ENCODE measurements at regions not wholly inside any gene's neighbourhood (a gene's known extent, or its start where the extent isn't known, plus 50 kb on each side); places are given as distances from the start of the nearest gene placed in this dataset.

DNA sequence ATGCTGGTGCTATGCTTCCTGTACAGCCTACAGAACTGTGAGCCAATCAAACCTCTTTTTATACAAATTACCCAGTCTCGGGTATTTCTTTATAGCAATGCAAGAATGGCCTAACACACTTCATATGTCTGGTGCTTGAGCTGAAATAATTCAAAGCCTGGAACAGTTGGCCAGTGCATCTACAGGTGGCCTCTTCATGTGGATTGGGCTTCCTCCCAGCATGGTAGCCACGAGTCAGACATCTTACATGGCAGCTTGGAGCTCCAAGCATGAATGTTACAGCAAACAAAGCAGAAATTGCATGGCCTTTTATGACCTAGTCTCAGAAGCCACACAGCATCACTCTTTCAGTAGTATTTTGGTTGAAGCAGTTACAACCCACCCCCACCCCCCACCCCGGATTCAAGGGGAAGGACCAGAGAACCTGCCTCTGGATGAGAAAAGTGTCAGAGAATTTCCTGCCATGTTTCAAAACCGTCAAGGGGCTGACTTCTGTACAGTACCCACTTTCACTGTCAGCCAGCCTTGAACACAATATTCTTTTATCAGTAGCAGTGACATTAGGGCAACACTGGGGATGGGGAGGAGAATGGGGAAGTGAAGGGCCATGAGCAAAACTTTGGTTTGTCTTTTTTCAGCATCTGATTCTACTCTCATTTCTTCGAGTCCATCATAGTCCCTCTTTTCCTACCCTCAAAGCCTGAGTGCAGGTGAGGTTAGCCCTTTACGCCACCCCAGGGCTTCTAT is 368.7 kb downstream of the BCOR start:
- DNase-seq = no peak

DNA sequence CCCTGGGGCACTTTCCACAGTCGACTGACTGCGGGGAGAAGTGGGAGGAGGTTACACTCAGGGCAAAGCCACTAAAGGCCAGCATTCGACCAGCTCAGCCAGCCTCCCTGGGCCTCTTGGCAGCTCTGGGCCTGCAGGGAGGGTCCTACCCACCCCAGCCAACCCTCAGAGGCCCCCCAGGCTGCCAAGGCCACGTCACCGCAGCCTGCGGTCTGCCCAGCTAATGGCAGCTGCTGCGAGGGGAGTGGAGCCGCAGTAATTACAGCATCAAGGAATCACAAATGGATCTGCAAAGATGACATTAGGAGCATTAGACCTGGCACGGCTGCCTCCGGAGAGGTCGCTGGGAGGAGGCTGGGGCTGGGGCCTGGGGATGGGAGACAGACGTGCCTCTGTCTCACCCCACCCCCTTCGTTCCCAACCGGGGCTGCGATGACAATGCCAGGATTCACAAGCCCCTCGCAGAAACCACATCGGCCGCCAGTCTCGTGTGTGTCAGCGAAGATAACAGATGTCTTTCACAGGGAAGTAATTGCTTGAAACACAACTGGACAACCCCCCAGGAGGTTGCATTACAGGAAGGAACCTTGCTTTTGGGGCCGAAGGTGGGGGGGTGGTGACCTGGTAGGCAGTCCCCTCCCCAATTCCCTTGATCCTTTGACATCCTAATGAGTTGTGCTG is 367.6 kb downstream of the BCOR start:
- no peak for DNase-seq

DNA sequence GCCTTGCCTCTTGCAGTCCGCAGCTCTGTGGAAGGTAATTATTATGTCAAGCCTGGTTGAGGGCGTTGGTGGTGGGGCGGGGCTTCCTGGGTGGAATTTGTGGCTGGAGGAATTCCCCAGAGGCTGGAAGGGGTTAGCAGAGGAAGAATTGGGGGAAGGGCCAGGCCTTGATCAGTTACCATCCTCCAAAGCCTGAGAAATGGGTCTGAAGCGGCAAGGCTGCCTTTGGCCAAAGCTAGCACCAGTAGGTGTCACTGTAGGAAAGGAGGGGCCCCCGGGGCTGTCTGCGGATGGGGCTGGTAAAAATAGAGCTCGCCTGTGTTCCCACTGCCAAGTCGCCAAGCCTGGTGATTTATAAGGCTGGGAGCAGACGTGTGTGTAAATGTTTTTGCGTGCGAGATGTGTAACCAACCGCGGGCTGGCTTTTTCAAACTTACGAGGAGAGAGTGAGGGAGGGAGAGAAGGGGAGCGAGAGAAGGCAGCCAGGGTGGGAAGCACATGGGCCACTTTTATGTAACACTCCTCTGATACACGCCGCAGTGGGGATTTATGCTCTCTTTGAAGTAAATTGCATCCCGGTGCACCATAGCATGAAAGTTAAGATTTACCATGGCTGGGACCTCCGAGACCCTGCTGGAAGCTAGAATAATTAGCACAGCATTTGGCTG is 367.0 kb downstream of the BCOR start:
- peak; percentile 59 for DNase-seq

DNA sequence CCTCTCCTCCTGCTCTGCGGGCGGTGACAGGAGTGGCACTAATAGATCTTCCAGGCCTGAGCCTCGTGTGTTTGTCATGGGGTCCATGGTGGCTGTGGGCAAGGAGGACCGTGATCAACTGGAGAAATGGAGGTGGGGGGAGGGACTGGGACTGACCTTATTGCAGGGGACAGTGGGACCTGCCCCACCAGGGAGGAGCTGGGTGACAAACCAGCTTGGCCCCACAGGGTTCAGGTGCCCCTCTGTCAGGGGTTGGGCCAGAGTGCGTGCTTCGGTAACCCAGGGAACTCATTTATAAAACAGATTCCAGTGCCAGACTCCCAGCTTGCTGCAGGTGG is 366.5 kb downstream of the BCOR start:
- no peak for DNase-seq

DNA sequence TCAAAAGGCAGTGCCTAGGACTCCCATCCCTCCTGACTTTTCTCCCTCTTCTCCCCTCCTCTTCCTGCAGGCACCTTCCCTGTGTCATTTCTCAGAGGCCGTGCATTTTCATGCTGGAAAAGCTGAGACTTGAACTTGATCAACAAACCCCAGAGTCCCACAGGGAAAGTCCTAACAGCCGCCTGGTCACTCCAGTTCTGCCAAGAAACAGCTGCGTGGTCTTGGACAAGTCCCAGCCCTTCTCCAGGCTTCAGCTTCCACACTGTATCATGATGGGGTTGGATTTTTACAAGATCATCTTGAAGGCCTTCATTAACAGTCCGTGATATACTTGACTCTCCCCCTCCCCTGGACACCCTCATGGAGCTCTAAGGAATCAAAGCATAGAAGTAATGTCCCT is 366.0 kb downstream of the BCOR start:
- DNase-seq = no peak

DNA sequence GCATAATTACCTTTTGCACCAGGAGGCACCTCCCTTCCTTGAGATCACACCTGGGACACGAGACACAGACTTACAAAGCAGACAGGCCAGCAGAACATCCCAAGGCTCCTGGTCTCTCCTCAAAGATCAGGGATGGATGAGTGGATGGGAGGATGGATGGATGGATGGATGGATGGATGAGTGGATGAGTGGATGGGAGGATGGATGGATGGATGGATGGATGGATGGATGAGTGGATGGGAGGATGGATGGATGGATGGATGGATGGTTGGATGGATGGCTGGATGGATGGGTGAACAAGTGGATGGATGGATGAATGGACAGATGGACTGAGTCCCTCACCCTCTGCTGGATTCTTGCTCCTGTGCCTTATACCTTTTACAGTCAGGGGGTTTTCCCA is 364.0 kb downstream of the BCOR start:
- DNase-seq = no peak

DNA sequence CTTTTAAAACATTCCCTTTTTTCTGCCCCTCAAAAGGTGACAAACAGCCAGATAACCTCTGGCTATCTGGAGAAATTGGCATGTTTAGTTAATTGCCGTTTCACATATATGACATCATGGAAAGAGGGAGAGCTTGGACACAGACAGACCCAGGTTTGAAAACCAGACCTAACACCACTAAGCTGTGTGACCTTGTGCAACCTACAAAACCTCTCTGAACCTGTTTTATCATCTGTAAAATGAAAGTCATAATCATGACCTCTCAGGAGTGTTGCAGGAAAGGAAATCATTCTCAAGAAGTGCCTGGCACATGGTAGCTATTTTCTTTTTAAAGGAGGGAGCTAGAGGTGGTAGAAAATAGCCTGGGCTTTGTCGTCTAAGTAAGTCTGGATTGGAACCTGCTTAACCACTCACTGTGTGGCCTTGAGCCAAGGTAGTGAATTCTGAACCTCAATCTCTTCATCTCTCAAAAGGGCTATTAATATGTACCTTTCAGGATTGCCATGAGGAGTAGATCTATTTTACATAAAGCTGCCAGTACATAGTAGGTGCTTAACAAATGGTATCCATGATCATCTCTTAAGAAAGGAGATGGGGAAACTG is 363.5 kb downstream of the BCOR start:
- DNase-seq = no peak

DNA sequence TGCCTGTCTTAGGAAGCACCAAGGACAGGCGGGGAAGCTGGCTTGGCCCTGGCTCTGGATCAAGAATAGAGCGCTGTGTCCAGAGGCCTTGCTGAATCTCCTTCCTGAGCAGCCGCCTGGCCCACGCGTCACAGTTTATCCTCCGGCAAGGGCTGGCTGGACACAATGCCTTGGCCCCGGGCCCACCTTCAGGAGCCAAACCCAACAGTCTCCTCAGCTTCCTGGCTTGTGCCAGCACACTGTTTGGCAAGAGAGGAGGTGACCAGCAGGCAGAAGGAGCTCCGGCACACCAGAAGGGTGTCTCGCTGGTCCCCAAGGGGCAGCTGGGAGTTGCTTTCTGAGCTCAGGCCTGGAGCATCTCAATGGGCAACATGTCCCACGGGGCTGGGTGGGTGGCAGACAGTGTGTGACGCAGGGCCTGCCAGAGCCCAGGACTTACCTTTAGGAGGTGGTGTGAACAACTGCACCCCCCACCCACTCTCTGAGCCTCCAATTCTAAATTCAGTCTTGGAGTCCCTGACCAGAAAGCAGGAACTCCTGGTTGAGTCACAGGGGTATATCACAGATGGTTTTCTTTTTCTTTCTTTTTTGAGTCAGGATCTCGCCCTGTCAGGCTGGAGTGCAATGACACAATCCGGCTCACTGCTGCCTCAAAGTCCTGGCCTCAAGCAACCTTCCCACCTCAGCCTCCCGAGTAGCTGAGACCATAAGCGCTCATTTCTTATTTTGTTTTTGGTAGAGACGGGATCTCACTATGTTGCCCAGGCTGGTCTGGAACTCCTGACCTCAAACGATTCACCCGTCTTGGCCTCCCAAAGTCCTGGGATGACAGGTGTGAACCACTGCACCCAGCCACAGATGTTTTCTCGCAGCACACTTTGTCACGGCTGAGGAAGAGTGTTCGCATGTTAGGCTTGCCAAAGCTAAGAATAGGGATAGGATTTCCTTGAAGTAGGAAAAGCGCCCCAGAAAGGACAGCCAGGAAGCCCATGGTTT is 361.2 kb downstream of the BCOR start:
- DNase-seq = no peak

DNA sequence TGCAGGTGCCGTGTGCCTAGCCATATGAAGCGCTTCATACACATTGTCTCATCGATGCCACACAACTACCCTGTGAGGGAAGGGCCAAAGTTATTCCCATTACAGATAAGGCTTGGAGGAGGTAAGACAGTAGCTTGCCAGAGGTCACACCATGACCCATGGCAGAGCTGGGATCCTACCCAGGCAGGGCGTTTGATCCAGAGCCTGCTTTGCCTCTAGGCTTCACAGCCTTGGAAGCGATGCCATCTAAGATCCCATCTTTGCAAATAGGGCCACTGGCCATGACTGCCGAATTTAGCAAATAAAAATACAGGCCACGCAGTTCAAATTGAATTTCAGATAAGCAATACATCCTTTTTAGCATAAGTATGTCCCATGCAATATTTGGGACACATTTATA is 358.2 kb downstream of the BCOR start:
- no peak for DNase-seq

DNA sequence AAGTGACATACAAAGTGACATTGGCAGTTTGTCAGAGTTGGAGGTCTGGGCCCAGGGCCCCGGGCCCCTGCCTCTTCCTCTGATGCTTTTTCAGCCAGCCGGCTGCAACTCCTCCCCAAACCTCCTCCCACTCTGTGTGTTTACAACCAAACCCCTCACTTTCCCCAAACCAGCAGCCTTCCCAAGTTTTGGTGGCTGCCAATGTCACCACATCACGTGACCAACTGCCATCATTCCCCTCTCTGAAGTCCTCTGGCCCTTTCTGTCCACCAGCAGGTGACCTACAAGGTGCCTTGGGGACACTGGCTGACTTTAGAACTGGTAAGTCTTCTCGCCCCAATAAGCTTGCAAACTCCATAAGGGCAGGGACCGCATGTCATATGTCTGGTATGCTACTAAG is 357.7 kb downstream of the BCOR start:
- DNase-seq = no peak

DNA sequence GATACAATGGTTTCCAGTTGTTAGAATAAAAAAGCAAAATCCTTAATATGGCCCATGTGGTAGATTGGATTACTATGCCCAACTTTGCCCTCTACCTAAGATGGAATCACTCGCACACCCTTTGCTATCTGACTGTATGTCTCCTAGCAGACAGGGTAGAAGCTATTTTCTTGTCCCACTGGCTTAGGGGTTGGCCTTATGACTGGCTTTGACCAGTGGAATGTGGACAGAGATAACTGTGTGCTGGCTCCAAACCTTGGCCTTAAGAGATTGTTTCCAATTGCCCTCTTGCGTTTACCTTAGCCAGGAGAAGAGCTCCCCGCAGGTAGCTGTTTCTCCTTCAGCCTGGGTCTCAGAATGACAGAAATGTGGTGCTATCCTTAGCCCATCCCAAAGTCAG is 355.9 kb downstream of the BCOR start:
- no peak for DNase-seq

DNA sequence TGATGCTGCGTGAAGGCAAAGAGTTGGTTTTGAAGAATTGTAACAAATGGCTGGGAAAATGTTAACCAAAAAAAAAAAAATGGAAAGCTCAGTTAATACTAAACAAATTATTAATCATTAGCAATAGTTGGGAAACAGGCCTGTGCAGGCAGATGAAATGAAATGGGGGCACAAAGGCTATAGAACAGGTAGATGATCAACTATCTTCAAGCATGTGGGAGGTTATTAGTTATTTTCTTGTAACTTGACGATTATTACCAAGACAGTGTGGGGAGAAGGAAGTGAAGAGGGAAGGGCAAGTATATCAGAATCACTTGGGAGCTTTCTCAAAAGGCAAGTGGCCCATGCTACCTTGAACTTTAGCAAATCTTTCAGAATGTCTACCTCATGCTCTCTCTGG is 351.9 kb downstream of the BCOR start:
- no peak for DNase-seq

DNA sequence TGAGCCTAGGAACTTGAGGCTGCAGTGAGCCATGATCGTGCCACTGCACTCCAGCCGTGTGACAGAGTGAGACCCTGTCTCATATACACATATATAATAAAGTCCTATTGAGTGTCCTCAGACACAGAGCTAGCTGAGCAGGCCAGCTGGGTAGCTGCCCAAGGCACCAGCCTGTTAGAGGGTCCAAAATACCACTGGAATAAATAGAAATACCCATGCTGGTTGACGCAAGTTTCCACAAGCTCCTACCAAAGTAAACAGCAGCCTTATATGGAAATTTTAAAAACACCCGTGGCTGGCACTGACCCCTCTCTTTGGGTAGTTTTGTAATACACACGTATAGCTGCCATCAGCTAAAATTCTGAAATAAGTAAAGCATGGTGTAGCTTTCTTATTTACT is 348.6 kb downstream of the BCOR start:
- DNase-seq = no peak

DNA sequence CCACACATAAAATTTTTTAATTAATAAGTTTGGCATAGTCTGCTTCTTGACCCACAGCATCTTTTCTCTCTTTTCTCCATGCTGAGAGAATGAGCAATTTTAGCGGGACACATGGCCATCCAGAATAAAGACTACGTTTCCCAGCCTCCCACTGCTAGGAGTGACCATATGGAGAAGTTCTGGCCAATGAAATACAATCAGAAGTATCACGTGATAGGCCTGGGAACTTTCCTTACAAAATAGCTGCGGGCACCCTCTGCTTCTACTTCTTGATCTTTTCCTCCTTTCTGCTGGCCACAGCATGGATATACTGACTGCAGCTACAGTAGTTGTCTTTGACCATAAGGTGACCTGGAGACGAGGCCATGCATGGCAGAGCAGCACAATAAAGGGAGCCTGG is 348.0 kb downstream of the BCOR start:
- DNase-seq = no peak

DNA sequence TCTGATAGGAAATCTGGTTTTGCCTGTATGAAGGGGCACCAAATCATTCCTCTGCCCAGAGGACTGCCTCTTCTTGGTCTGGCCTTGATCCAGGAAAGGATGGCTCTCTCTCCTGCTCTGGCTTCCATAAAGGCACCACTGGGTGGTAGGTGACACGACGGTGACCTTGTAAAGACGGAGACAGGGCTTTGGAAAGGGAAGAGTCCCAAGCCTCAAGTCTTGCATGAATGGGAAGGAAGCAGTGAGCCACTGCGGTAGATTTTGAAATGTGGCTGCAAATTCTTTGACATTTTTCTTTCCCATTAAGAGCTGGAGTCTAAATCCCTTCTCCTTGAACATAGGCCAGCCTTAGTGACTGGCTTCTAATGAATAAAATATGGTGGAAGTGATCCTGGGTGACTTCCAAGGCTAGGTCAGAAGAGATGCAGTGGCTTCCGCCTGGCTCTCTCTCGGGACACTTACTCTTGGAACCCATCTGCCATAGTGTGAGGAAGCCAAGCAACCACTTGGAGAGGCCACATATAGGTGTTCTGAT is 347.4 kb downstream of the BCOR start:
- no peak for DNase-seq

DNA sequence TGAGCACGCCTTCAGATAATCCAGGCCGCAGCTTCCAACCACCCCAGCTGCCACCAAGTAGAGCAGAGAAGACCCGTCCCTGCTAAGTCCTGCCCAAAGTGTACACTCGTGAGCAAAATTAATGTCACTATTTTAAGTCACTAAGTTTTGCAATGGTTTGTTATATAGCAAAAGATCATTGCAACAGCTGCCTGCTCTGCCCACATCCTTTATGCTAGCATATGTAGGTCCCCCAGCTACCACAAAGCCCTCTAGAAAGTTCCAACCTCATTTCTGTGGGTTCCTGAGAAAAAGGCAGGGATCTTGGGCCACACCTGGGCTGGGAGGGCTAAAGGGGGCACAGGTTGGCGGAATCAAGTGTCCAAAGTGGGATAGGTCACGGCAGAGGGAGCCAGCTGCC is 346.9 kb downstream of the BCOR start:
- DNase-seq = no peak

DNA sequence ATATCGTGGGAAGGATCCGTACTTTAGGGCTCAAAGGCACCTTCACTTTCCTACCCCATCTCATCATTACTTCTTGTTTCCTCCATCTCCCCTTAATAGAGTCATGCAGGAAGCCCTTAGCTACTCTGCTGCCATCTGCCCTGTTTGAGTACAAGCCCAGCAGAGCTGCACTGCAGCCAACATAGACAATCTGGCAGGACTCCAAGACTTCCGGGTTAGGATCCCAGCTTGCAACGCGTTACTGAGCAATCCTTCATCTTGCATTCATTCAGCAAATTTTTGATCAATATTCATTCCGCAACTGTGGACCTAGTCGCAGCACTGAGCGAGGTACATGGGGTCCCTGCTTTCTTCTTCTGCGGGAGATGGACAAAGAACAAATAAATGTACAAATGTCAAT is 344.9 kb downstream of the BCOR start:
- no peak for DNase-seq

DNA sequence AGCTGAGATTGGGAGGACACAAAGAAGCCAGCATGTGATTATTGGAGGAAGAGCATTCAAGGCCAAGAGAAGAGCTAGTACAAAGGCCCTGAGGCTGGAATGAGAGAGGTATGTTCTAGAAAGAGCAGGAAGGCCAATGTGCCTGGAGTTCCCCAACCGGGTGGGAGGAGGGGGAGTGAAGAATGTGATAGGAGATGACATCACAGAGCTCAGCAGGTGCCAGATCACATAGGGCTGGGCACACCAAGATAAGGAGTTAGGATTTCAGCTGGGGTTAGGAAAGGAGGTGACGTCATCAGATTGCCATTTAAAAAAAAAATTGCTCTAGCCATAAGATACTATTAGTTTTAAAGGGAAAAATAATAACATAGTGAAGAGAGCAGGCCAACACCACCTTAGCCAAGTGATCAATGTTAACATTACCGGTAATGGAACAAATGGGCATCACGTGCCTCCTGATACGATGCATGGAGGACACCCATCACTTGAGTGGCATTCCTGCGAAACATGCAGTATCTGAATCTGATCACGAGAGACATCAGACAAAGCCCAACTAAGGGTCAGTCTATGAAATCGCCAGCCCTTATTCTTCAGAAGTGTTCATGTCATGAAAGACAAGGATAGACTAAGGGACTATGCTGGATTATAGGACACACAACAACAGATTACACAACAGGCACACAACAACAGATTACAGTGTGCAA is 344.3 kb downstream of the BCOR start:
- DNase-seq = no peak

DNA sequence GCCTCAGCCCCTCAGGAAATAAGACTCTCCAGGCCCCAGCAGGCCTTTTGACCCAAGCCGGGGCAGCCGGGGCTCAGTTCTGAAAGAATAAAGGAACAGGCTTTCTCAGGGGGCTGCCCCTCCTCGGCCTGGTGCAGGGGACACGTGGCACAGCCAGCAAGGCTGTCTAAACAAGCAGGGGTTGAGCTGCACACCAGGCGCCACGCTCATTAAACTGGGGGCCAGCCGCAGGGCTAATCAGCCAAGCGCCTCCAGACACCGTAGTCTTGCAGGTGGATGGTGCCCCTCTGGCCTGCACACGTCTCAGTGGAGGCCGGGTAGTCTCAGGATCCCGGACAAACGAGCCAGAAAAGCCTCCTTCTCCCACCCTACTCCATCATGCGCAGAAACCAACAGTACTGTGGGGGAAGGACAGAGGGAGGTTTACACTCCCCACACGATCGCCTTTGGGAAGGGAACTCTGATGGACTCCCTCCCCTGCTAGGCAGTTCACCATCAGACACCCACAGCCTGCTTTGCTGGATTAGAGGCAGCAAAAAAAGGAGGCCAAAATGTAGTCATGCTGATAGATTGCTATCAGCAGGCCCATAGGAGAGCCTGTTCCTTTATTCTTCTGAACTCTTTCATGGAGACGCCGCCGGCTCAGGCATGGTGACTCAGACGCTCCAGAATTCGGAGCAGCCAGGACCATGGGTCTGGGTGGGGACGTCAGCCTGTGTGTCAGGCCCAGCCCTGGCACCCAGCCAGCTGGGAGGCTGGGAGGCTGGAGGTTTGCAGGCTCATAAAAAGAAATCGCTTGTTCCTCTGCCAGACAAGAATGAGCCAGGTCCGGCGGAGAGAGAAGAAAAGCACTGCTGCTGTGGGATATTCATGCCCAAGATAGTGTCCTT is 342.4 kb downstream of the BCOR start:
- DNase-seq = no peak

DNA sequence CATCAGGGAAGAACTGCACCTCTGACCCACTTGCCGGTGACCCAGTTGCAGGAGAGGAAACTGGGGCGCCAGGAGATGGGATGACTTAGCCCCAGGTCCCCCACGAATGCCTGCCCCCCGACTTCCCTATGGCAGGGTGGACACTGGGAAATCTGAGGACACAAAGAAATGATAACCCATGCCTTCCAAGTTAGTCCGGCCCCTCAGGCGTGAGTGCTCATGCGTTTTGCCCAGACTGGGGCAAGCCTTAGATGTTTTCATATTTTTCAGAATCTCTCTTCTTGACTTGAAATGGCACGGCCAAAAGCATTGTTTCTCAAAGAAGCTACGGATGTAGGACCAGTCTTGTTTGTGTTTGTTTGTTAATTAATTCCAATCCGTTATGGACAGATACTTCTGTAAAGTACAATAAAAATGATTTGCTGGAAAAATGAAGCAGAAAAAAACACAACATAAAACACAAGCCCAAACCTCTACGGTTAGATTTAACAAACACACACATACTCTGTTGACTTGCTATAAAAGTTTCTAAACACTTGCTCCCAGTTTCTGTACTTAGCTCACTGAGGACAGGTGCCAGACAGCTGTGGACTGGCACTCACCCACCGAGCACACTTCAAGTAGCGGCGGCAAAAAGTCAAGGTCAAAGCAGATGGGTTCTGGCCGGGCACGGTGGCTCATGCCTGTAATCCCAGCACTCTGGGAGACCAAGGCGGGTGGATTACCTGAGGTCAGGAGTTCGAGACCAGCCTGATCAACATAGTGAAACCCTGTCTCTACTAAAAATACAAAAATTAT is 341.5 kb downstream of the BCOR start:
- no peak for DNase-seq

Data from activated naive CD4-positive, alpha-beta T cell treated with Interleukin-2 at 50 U/mL for 16 hours (primary cell).